GM12874 (cell line): ENCODE measurements at regions not wholly inside any gene's neighbourhood (a gene's known extent, or its start where the extent isn't known, plus 50 kb on each side); places are given as distances from the start of the nearest gene placed in this dataset.

Source experiments
- TF ChIP-seq, protein P1 (sequence below): IDR thresholded peaks from 2 replicates; pipeline ENCODE4 v1.5.1; 2011; ENCODE audit warnings: low read depth, mild to moderate bottlenecking, control low read depth, low read length, moderate library complexity; ENCODE audit not compliant: insufficient read depth

- TF ChIP-seq, protein P1, sequence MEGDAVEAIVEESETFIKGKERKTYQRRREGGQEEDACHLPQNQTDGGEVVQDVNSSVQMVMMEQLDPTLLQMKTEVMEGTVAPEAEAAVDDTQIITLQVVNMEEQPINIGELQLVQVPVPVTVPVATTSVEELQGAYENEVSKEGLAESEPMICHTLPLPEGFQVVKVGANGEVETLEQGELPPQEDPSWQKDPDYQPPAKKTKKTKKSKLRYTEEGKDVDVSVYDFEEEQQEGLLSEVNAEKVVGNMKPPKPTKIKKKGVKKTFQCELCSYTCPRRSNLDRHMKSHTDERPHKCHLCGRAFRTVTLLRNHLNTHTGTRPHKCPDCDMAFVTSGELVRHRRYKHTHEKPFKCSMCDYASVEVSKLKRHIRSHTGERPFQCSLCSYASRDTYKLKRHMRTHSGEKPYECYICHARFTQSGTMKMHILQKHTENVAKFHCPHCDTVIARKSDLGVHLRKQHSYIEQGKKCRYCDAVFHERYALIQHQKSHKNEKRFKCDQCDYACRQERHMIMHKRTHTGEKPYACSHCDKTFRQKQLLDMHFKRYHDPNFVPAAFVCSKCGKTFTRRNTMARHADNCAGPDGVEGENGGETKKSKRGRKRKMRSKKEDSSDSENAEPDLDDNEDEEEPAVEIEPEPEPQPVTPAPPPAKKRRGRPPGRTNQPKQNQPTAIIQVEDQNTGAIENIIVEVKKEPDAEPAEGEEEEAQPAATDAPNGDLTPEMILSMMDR, result no peak
Observed at GRCh38 chr17:33947762-33948161, 307.3 kb upstream of the CCL2 start.

GRCh38 chr17:33948309-33948708, 306.8 kb upstream of the CCL2 start:
- TF ChIP-seq, protein P1, result no peak

DNA sequence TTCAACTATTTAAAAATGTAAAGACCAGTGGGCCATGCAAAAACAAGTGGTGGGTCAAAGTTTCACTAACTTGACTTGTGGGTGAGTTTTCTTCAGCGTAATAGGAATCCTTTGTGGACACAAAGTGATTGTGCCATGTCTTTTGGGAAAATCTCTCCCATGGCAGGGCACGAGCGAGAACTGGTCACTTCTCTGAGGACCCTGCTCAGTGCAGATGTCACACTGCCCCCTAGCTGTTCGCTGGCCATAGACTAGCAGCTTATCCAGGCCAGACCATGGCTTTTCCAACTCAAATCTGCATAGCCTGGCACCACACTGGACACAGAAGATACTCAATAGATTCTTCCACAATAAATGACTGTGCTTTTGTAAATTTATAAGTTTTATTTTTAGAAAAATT, 306.0 kb upstream of the CCL2 start:
- TF ChIP-seq, protein P1, result peak; percentile 40

GRCh38 chr17:33950061-33950460, 305.0 kb upstream of the CCL2 start:
- TF ChIP-seq, protein P1, result no peak

GRCh38 chr17:33952425-33952824, 302.7 kb upstream of the CCL2 start:
- TF ChIP-seq, protein P1, result no peak

- TF ChIP-seq, protein P1, result no peak
Observed at GRCh38 chr17:33954597-33954996, 300.5 kb upstream of the CCL2 start.

GRCh38 chr17:33955461-33955860, 299.6 kb upstream of the CCL2 start:
- TF ChIP-seq, protein P1, result no peak
